Activated CD4-positive, alpha-beta T cell treated with anti-CD3 and anti-CD28 coated beads, Interleukin-2, amount 50 U/mL, for 48 hours (primary cell): ENCODE measurements at regions not wholly inside any gene's neighbourhood (a gene's known extent, or its start where the extent isn't known, plus 50 kb on each side); places are given as distances from the start of the nearest gene placed in this dataset.
"Not testable (repeated sequence)": the region's sequence is repeated elsewhere in the genome, so short reads cannot be mapped to it uniquely, and the experiment has no call there.

Experiments used
- DNase-seq, 2 experiments: peaks; one replicate each; pipeline ENCODE4 v3.0.0-alpha.2; 2020

GRCh38 chr13:80171096-80171495 is 169.8 kb downstream of the SPRY2 start:
- no peak for DNase-seq

DNA sequence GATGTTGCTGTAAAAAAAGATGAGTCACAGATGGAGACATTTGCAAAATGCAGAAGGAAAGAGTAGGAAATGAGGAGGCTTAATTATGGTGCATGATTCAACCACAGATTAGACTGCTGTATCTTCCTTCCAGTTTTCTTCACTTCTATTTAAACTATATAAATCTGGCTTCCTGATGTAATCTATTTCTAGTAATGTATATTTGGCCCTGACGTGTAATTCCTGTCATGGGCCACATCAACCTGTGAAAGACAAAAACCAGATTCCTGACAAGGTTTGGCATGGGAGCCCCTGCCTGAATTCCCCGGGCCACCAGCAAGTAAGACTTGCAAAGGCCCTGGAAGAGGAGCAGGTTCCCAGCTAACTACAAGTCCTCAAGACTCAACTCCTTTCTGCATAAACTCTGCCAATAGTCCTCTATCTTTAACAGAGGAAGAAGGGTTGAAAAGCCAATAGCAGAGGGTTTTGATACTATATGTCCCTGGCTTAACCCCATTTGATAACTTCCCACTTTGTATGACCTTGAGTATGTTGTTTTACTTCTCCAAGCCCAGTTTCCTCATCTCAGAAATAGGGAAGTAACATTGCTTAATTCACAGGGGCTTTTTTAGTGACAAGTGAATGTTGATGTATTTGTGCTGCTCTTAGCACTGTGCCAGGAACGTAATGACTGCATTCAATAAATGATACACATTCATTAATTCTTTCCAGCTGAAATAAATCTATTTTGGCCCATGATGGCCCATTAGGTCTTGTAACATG is 172.7 kb downstream of the SPRY2 start:
- DNase-seq = no peak

- DNase-seq = no peak
Observed at GRCh38 chr13:80166352-80166751, 174.6 kb downstream of the SPRY2 start.

- no peak for DNase-seq
Observed at GRCh38 chr13:80164462-80164861, 176.5 kb downstream of the SPRY2 start.

DNA sequence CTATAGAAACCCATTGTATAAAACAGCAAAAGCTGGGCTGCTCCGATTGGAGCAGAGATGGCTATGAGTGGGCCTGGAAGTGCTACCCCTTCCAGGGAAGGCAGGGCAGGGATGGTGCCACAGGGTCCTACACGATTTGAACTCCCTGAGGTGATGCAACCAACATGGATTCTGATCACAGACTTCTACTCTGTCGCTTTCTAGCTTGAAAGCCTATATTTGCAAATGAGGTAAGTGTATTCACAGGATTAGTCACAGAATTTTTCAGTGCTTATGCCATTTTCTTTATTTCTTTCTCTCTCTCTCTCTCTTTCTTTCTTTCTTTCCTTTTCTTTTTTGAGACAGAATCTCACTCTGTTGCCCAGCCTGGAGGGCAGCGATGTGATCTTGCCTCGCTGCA is 179.0 kb downstream of the SPRY2 start:
- DNase-seq = no peak

DNA sequence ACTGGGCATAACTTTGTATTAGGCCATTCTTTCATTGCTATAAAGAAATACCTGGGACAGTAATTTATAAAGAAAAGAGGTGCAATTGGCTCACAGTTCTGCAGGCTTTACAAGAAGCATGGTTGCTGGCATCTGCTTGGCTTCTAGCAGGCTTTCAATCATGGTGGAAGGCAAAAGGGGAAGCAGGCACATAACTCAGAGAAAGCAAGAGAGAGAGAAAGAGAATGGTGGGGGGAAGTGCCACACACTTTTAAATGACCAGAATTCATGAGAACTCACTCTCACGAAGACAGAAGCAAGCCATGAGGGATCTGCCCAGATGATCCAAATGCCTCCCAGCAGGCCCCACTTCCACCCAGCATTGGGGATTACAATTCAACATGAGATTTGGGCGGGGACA is 179.7 kb downstream of the SPRY2 start:
- no peak for DNase-seq

DNA sequence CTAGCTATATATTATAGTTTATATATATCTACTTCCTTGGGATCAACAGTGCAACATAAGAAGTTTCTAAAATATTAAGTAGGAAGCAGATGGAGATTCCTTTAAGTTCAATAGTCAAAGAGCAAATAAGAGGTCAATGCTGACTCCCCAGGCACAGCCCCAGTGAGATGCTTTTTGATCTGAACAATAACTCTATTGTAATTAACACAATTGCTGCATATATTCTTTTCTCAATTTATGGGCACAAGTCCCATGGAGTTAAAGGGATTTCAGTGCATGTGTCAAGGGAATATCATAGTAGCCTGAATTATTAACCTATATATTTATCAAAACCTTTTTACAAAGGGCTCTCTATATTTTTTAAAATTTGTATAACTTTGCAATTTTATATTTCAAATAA is 180.8 kb downstream of the SPRY2 start:
- no peak for DNase-seq

GRCh38 chr13:80157261-80157932 is 183.5 kb downstream of the SPRY2 start:
- no peak for DNase-seq

DNA sequence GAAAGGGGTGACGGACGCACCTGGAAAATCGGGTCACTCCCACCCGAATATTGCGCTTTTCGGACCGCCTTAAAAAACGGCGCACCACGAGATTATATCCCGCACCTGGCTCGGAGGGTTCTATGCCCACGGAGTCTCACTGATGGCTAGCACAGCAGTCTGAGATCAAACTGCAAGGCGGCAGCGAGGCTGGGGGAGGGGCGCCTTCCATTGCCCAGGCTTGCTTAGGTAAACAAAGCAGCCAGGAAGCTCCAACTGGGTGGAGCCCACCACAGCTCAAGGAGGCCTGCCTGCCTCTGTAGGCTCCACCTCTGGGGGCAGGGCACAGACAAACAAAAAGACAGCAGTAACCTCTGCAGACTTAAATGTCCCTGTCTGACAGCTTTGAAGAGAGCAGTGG is 188.8 kb downstream of the SPRY2 start:
- DNase-seq = not testable (repeated sequence)

- DNase-seq = no peak
Observed at GRCh38 chr13:80151016-80151415, 189.9 kb downstream of the SPRY2 start.

- DNase-seq = no peak
Observed at GRCh38 chr13:80149736-80150135, 191.2 kb downstream of the SPRY2 start.

DNA sequence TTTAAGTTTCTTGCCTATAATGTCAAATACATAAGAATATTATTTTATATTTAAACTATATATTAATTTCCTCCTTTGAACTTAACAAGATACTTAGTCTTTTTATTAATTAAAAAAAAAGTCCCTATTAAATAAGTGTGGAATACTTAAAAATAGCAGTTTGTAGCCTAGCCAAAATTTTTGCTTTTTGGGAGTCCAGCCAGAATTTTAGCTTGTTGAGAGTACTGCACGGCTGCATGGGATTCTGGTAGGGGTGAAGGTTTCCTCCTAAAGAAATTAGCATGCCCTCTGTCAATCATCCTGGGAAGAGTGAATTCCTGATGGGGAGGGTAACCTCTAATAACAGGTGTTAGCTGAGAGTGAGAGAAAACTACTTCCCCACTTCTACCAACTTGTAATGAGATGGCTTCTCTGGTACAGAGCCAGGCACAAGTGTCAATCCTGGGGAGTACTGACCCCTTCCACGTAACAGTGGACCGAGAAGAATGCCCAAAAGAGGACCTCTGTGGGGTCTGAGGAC is 195.7 kb downstream of the SPRY2 start:
- no peak for DNase-seq

- no peak for DNase-seq
Observed at GRCh38 chr13:80144493-80144892, 196.4 kb downstream of the SPRY2 start.

GRCh38 chr13:80141123-80141849 is 199.6 kb downstream of the SPRY2 start:
- DNase-seq = no peak

- DNase-seq = no peak
Observed at GRCh38 chr13:80140685-80141084, 200.2 kb downstream of the SPRY2 start.

- DNase-seq = no peak
Observed at GRCh38 chr13:80139196-80139595, 201.7 kb downstream of the SPRY2 start.

DNA sequence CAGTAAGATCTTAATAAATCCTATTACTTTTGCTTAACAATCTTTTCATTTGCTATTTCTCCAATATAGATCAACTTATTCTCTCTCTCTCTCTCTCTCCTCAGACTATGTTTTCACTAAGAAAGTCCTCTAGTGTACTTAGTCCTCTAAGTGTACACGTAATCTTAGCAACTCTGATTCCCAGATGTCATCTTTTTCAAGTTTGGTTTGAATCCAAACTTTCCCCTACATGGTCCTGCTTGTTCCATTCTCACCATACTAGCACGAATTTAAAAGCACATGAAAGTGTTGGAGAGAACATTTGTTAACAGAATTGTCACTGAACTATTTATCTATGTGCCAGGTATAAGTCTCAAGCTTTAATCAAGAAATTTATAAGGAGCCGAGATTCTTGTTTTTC is 202.9 kb downstream of the SPRY2 start:
- no peak for DNase-seq

- DNase-seq = no peak
Observed at GRCh38 chr13:80134346-80134745, 206.6 kb downstream of the SPRY2 start.

- DNase-seq = no peak
Observed at GRCh38 chr13:80133631-80134261, 207.2 kb downstream of the SPRY2 start.

- DNase-seq = no peak
Observed at GRCh38 chr13:80132741-80133601, 208.0 kb downstream of the SPRY2 start.

DNA sequence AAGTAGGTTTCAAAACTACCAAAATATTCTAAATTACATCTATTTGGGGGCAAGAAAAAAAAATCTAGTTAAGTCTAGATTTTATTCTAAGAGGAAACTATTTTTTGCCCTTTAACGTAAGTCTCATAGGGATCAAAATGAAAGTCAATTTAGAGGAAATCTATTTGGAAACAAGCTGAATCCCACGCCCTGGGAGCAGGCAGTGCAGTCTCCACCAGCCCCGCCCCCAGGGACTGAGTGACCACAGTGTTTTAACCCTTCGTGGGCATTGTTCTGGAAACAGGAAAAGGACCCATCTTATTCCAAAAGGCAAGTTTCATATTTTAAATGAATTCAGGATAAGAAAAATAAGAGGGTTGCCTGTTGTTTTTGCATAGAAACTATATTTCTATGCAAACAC is 209.7 kb downstream of the SPRY2 start:
- DNase-seq = no peak

GRCh38 chr13:80126389-80127068 is 214.4 kb downstream of the SPRY2 start:
- no peak for DNase-seq
